ENCODE measurements at regions not wholly inside any gene's neighbourhood (a gene's known extent, or its start where the extent isn't known, plus 50 kb on each side); places are given as distances from the start of the nearest gene placed in this dataset.
"Not testable (repeated sequence)": the region's sequence is repeated elsewhere in the genome, so short reads cannot be mapped to it uniquely, and the experiment has no call there.

GRCh38 chr4:64960516-64960915, 551.3 kb upstream of the TECRL start:
- no peak for DNase-seq

DNA sequence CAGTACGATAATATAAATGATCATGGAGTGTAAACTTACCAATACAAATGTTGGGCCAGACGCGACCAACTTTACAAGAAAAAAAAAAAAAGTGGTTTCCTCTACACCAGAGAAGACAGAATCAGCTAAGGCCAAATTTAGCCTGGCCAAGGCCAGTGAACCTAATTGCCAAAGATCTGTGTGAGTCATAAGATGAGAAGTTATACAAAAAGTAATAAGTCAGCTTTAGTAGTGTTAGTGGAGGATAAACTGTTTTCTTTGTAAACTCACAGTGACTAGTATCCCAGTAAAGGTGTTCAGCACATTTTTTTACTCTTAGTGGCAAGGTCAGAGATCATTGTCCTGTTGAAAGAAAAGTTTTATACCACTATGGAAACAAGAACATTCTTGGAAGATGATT, 531.4 kb upstream of the TECRL start:
- no peak for DNase-seq

DNA sequence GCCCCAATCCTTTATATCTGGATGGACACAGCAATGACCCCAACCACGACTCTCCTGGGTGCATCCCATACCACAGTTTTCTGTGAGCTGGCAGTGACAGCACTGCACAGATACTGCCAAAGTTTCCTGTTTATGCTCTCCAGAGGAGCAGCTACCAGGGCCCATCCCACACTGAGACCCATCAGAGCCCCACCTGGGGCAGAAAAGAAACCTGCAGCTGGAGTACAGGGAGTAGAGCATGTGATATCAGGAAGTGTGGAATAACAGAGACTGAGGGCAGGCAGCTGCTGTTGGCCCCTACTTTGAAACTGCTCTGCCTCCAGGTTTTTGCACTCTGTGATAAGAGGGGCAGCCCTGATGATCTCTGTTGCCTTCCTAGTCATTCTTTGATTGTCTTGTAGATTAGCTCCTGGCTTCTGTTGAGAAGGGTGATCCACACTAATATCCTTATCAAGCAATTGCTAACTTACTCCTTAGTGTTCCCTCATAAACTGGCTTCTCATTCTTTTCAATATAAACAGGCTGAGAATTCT, 526.3 kb upstream of the TECRL start:
- DNase-seq = no peak

- no peak for DNase-seq
Observed at GRCh38 chr4:64911846-64912245, 502.6 kb upstream of the TECRL start.

DNA sequence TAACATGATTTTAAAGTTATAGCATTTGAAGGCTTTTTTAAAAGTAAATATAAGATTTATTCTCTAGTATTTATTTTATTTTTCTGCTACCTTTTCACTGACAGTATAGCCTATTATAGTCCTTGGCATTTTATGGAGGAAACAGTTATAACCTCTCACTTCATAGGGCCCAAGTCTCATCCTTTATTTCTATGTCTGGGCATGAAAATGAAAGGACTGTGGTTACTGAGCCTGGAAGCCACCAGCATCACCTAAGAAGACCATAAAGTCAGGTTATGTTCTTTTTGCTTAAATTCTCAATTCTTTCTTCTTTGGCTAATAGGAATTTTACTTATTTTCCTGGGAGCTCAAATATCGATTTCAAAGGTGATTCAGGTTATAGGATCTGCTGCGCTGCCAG, 494.7 kb upstream of the TECRL start:
- DNase-seq = no peak

DNA sequence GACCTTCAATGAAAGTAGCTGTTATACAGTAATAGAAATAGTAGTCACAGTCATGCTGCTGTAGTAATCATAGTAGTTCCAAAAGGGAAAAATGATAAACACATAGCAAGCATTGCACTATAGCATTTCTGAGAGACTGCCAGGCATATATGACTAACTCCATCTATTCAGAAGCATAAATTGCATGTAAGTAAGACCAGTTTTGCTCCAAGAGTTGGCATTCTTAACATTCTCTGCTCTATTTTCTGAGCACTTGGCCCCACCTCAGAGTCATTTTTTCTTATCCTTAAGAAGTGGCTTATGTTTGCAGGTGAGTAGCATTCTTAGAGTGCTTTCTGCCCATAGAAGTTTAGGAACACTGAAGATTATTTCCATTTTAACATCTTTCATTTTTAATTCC, 490.3 kb upstream of the TECRL start:
- no peak for DNase-seq

GRCh38 chr4:64899030-64899429, 489.8 kb upstream of the TECRL start:
- not testable (repeated sequence) for DNase-seq

DNA sequence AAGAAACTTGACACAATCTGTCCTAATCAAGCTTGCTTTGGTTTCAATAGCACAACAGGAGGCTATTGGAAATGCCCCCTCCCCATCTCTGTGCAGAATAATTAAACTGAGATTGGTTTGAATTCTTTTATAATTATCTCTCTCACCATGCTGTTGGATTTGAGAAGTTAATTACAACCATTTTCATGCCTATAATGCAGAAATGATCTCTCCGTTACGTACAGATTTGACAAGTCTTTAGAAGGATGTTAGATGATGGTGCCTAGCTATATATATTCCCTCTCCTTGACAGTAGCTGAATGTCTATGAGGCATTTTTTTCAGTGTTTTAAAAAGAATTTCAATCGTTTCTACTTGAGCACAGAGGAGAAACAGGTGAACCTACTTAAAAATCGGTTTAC, 488.4 kb upstream of the TECRL start:
- no peak for DNase-seq

DNA sequence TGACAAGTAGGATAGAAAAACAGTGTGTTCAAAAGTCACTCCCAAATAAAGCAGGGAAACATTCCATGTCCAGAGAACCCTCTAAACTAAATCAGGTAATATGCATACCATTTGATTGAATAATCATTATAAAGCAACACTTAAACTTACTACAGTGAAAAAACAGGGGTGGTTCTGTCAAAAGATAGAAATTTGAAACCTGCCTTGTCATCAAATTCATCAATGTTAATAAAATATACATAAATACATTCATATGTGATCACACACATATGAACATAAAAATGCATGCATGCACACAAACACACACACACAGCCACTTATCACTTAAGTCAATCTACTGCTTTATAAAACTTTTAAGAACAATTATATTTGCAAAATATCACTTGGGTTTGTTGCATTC, 485.8 kb upstream of the TECRL start:
- no peak for DNase-seq

DNA sequence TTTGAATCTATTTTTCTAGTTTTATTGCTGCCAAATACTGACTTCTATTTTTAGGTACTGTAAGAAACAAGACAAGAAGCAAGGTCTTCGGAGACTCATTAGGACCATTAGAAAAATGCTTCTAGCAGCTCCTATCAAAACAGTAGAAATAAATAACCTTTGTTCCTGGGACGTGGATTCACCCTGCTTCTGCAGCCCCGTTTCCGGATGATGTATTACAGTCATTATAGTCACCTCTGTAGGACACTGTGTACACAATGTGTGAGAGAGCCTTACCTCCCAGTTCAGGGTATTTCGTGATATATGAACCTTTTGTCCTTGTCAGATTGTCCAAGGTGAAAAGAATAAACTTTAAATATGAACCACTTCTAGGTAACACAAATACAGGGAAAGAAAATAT, 484.0 kb upstream of the TECRL start:
- DNase-seq = no peak

DNA sequence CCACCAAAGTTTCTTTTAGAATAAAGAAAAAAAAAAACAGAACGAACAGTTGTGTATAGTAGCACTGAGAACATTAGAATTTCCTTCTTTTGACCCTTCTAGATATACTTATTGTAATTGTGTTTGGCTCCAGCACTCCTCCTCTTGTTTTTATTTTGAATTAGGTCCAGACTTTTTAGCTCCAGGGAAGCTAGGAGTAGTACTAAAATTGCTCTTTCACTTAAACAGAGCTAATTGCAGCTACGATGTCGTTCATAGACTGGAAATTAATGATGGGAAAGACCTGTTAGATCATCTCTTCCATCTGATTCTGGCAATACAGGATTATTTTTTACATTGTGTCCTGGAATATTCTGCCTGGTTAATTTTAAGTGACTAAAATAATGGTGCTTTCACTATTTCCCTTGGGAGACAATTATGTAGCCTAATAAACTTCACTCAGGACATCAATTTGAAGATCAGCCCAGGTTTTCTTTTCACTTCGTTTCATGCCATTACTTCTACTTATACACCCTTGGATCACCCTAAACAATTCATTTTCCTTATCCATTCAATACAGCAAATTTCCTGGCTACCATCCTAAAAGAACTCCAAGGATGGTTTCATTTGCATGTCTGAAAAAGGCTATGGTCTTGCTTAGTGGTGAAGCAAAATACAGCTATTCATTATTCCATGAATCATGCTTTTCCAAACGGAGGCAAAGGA, 480.8 kb upstream of the TECRL start:
- DNase-seq = no peak

GRCh38 chr4:64883087-64883807, 474.0 kb upstream of the TECRL start:
- no peak for DNase-seq

GRCh38 chr4:64882311-64883086, 473.2 kb upstream of the TECRL start:
- no peak for DNase-seq

GRCh38 chr4:64880557-64880956, 471.3 kb upstream of the TECRL start:
- no peak for DNase-seq

DNA sequence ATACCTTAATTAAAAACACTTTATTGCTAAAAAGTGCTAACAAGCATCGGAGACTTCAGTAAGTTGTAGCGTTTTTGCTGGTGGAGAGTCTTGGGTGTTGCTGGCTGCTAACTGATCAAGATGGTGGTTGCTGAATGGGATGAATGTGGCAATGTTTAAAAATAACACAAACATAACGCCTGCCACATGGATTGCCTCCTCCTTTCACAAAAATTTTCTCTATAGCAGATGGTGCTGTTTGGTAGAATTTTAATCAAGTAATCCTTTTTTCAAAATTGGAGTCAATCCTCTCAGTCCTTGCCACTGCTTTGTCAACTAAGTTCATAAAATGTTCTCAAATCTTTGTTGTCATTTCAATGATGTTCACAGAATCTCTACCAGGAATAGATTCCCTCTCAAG, 466.8 kb upstream of the TECRL start:
- no peak for DNase-seq

- no peak for DNase-seq
Observed at GRCh38 chr4:64870558-64870957, 461.3 kb upstream of the TECRL start.

- DNase-seq = no peak
Observed at GRCh38 chr4:64857815-64858214, 448.6 kb upstream of the TECRL start.

DNA sequence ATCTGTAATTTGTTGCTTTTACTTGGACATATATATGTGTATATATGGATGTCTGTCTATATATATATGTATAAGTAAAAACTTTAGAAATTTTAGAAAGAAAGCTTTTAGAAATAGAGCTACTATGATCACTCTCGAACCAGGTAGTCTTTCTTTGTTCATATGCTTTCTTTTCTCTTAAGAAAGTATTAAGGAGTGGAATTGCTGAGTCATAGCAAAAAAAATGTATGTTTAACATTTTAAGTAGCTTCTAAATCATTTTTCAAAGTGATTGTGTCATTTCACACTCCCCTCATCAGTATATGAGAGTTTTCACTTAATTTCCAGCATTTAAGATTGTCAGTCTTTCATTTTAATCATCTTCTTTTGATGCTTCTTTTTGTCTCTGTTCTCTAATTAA, 447.9 kb upstream of the TECRL start:
- no peak for DNase-seq

DNA sequence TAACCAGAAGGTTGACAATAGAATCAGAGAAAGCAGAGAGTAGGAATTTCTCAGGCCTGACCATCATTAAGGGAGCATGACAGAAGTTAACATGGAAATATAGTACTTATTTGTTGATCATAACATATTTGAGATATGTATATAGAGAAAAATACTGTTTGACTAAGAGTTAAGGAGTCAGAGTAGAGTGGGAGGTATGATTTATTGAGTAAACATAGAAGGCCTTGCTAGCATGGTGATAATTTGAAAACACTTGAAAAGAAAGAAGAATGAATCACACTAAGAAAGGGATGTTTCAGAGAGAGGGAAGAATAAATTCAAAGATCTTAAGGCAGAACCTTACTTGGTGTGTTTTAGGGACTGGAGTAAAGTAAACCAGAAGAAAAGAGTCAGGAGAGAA, 437.2 kb upstream of the TECRL start:
- no peak for DNase-seq

DNA sequence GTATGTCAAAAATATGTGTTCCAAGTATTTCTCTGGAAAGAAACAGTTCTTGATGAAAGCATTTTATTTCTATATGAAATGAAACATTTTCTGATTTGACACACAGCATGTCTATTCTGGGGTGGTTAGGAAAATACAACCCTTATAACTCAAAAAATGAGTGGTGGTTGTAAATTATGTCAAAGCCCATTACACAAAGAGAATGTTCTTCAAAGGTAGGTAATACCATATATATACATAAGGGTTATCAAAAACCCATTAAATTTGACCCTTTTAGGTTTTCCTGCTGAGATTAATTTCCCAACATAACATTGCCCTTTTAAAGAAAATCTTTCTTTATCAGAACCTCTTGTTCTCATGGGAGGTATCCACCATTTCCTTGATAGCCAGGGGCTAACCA, 420.5 kb upstream of the TECRL start:
- no peak for DNase-seq

DNA sequence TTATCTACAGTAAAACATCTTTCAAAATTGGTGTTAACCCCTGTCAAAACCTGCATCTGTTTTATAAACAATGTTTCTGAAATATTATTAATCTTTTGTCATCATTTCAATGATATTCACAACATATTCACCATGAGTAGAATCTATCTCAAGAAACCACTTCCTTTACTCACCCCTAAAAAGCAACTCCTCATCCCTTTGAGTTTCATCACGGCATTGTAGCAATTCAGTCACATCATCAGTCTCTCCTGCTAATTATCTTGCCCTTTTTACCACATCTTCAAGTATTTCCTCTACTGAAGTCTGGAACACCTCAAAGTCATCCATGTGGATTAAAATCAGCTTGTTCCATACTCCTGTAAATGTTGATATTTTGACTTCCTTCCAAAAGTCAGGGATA, 415.3 kb upstream of the TECRL start:
- no peak for DNase-seq

GRCh38 chr4:64822405-64822804, 413.2 kb upstream of the TECRL start:
- no peak for DNase-seq

- DNase-seq = no peak
Observed at GRCh38 chr4:64821219-64821976, 412.1 kb upstream of the TECRL start.

Measured in SW 1271 (cell line).